HG03108 (cell line): ENCODE measurements at regions not wholly inside any gene's neighbourhood (a gene's known extent, or its start where the extent isn't known, plus 50 kb on each side); places are given as distances from the start of the nearest gene placed in this dataset.

Experiments used
- ATAC-seq: cut with Tn5 transposase; IDR thresholded peaks from one replicate; pipeline ENCODE4 v1.9.1; 2021; ENCODE audit warnings: moderate library complexity; ENCODE audit not compliant: unreplicated experiment

GRCh38 chr2:186276909-186277308 lies 209.2 kb upstream of the ZC3H15 start:
- ATAC-seq = no peak

GRCh38 chr2:186281726-186282125 lies 204.3 kb upstream of the ZC3H15 start:
- ATAC-seq = no peak

GRCh38 chr2:186294248-186294888 lies 191.7 kb upstream of the ZC3H15 start:
- ATAC-seq = no peak

GRCh38 chr2:186299610-186300009 lies 186.4 kb upstream of the ZC3H15 start:
- no peak for ATAC-seq

- ATAC-seq = no peak
These were observed 183.8 kb upstream of the ZC3H15 start for GRCh38 chr2:186302263-186302662.

GRCh38 chr2:186303091-186303490 lies 183.0 kb upstream of the ZC3H15 start:
- no peak for ATAC-seq

- no peak for ATAC-seq
These were observed 182.0 kb upstream of the ZC3H15 start for GRCh38 chr2:186304064-186304463.

GRCh38 chr2:186306754-186307153 lies 179.3 kb upstream of the ZC3H15 start:
- ATAC-seq = no peak

GRCh38 chr2:186307871-186308270 lies 178.2 kb upstream of the ZC3H15 start:
- peak; percentile 77 for ATAC-seq

GRCh38 chr2:186308347-186308746 lies 177.7 kb upstream of the ZC3H15 start:
- no peak for ATAC-seq

- ATAC-seq = no peak
These were observed 176.2 kb upstream of the ZC3H15 start for GRCh38 chr2:186309901-186310300.

- ATAC-seq = no peak
These were observed 167.0 kb upstream of the ZC3H15 start for GRCh38 chr2:186319105-186319504.

GRCh38 chr2:186325827-186326535 lies 160.1 kb upstream of the ZC3H15 start:
- no peak for ATAC-seq

GRCh38 chr2:186327251-186327868 lies 158.7 kb upstream of the ZC3H15 start:
- peak; percentile 71 for ATAC-seq

GRCh38 chr2:186328838-186329237 lies 157.2 kb upstream of the ZC3H15 start:
- no peak for ATAC-seq

- no peak for ATAC-seq
These were observed 156.0 kb upstream of the ZC3H15 start for GRCh38 chr2:186330050-186330449.

GRCh38 chr2:186339716-186340115 lies 146.3 kb upstream of the ZC3H15 start:
- ATAC-seq = no peak

GRCh38 chr2:186342029-186342428 lies 144.0 kb upstream of the ZC3H15 start:
- ATAC-seq = no peak

GRCh38 chr2:186345745-186346144 lies 140.3 kb upstream of the ZC3H15 start:
- no peak for ATAC-seq

GRCh38 chr2:186346216-186346615 lies 139.8 kb upstream of the ZC3H15 start:
- no peak for ATAC-seq

GRCh38 chr2:186347472-186347871 lies 138.6 kb upstream of the ZC3H15 start:
- no peak for ATAC-seq

GRCh38 chr2:186348200-186348599 lies 137.9 kb upstream of the ZC3H15 start:
- ATAC-seq = no peak
